ENCODE measurements at regions not wholly inside any gene's neighbourhood (a gene's known extent, or its start where the extent isn't known, plus 50 kb on each side); places are given as distances from the start of the nearest gene placed in this dataset.

- no peak overlapping the region for H2BK20ac ChIP-seq (ENCODE audit: low read depth, low read length)
- no peak overlapping the region for H2BK5ac ChIP-seq (ENCODE audit: low read depth, low read length, poor library complexity, severe bottlenecking)
- BruUV-seq (replicated peaks) = no TSS peak
- ChIA-PET CTCF (no interaction called here), POLR2A (ENCODE audit: unreplicated experiment) (no interaction called here)
- no peak overlapping the region for H3K9ac ChIP-seq (ENCODE audit: low read depth, low read length)
- H2BK15ac ChIP-seq (ENCODE audit: low read depth, low read length) = no peak overlapping the region
- DNase-seq = no peak
- no peaks in the 10 kb centered on the region for H3K36me3 ChIP-seq (ENCODE audit: control insufficient read depth, insufficient read depth, low read length)
- H3K27me3 ChIP-seq (ENCODE audit: control insufficient read depth, insufficient read depth, low read length) = no peaks in the 10 kb centered on the region
- no peak overlapping the region for H4K91ac ChIP-seq (ENCODE audit: insufficient read depth, low read depth, low read length)
- no peak overlapping the region for H2BK120ac ChIP-seq (ENCODE audit: low read depth, low read length)
- H3K4me2 ChIP-seq (ENCODE audit: low read depth, low read length) = no peak overlapping the region
- no peak overlapping the region for H2AK9ac ChIP-seq (replicated peaks; ENCODE audit: low read depth, low read length, poor library complexity)
- no peak overlapping the region for H3K4ac ChIP-seq (ENCODE audit: low read depth, low read length)
- H3K4me1 ChIP-seq (ENCODE audit: control insufficient read depth, insufficient read depth, low read length) = no peaks in the 10 kb centered on the region
- in situ Hi-C loops (cut with MboI; ENCODE audit: low sequenced_read_pairs) (no loop called here), intact Hi-C loops (cut with micrococcal nuclease) (no loop called here), dilution Hi-C loops (cut with HindIII; ENCODE audit: low sequenced_read_pairs, unreplicated experiment) (no loop called here)
- H3K18ac ChIP-seq (ENCODE audit: low read depth, low read length) = no peak overlapping the region
- H3K23ac ChIP-seq (ENCODE audit: low read depth, low read length) = no peak overlapping the region
- no peak overlapping the region for H3K14ac ChIP-seq (replicated peaks; ENCODE audit: low read depth, low read length)
- H2AFZ ChIP-seq (replicated peaks; ENCODE audit: low read length, poor library complexity) = no peak overlapping the region
- WGBS, 2 experiments (ENCODE audit: extremely low coverage in 2 of 2, insufficient read length in 1 of 2) = no CpG with 5 or more reads among the region's 3 CpGs
- H3K9me1 ChIP-seq (ENCODE audit: insufficient read depth, low read length) = no peaks in the 10 kb centered on the region
- no peak overlapping the region for H4K8ac ChIP-seq (ENCODE audit: low read depth in 2 of 2, low read length in 2 of 2)
- H3K27ac ChIP-seq (ENCODE audit: insufficient read depth, low read length) = no peak overlapping the region
- H3K56ac ChIP-seq (ENCODE audit: extremely low read depth, insufficient read depth, low read length) = no peak overlapping the region
- TF ChIP-seq CEBPB (IDR thresholded peaks at IDR 0.05; ENCODE audit: low read depth, low read length) = no peak
- TF ChIP-seq RAD21 (IDR thresholded peaks at IDR 0.05; ENCODE audit: low read length) = no peak
- no peak for TF ChIP-seq MAFK (IDR thresholded peaks at IDR 0.05; ENCODE audit: low read depth, low read length)
- TF ChIP-seq FOS (IDR thresholded peaks at IDR 0.05; ENCODE audit: low read depth, low read length) = no peak
- H4K5ac ChIP-seq (ENCODE audit: low read depth, low read length) = no peak overlapping the region
- no peak overlapping the region for H2AK5ac ChIP-seq (ENCODE audit: low read depth, low read length)
- no peak overlapping the region for H3K4me3 ChIP-seq (ENCODE audit: insufficient read depth, low read depth, low read length)
- peaks cover 8% of the 10 kb centered on the region for H3K9me3 ChIP-seq (ENCODE audit: control insufficient read depth, insufficient read depth, low read length)
- ATAC-seq (ENCODE audit: low read depth) = no peak
- H4K20me1 ChIP-seq (ENCODE audit: insufficient read depth, low read length) = no peaks in the 10 kb centered on the region
- H3K79me1 ChIP-seq (ENCODE audit: low read depth in 1 of 2, low read length in 2 of 2) = no peaks in the 10 kb centered on the region
Observed at GRCh38 chr3:4220065-4220464, 83.1 kb upstream of the SETMAR start.

Data from IMR-90 (cell line).